K562 (cell line): ENCODE measurements at regions not wholly inside any gene's neighbourhood (a gene's known extent, or its start where the extent isn't known, plus 50 kb on each side); places are given as distances from the start of the nearest gene placed in this dataset.

ENCODE experiments used
- ATAC-seq: fragments of 200-7000 bp; cut with Tn5 transposase; 3 replicates; pipeline ENCODE4 v1.9.1; 2020; ENCODE audit warnings: moderate library complexity
- BruUV-seq: library from RNA; stranded (reverse); fragments of 400-500 nt; replicated peaks from 2 replicates; lab custom pipeline; 2021; lab: Mats Ljungman, UMichigan
- CTCF ChIA-PET: fragments of 300-600 bp; formaldehyde crosslinking; extraction: SDS; loops from one replicate; lab custom pipeline; 2021; ENCODE audit warnings: low intra/inter-chr PET ratio; lab: Yijun Ruan, JAX
- POLR2A ChIA-PET: fragments of 300-600, 350-650 bp; sonication (Branson Sonifier 250); formaldehyde crosslinking; extraction: SDS; loops from one replicate; lab custom pipeline; 2021; ENCODE audit warnings: antibody characterized with exemption, inconsistent platforms; lab: Yijun Ruan, JAX
- DNase-seq, 4 experiments: peaks; one replicate each; pipeline versions ENCODE4 v3.0.0 to v3.0.0-alpha.2; 2011 to 2018; ENCODE audit warnings: low spot score in 3 of 4, mixed read lengths in 3 of 4; ENCODE audit errors: extremely low read depth in 1 of 4
- FAIRE-seq: peaks from 2 replicates; lab custom pipeline; 2011; peaks lifted over from hg19 to GRCh38; lab: Jason Lieb, UNC
- H2AFZ ChIP-seq: 2 replicates; pipeline ENCODE4 v1.6.0; 2011; ENCODE audit warnings: low read depth, low read length, control low read depth, inconsistent platforms
- H3K27ac ChIP-seq: fragments of 200-600 bp; 3 replicates; pipeline ENCODE4 v1.8.0; 2011; ENCODE audit warnings: low read depth, mild to moderate bottlenecking, control low read depth, inconsistent platforms, low read length, moderate library complexity, mixed read lengths; ENCODE audit errors: extremely low read depth
- H3K27me3 ChIP-seq, 2 experiments: fragments of 300-600 bp in 1 of 2; 2 replicates in 1 of 2; 3 replicates in 1 of 2; pipeline versions ENCODE4 v1.6.0 to v1.8.0; 2011; ENCODE audit warnings: inconsistent platforms in 2 of 2, low read length in 2 of 2, mild to moderate bottlenecking in 1 of 2, mixed read lengths in 1 of 2, moderate library complexity in 1 of 2; ENCODE audit not compliant: control insufficient read depth in 2 of 2, insufficient read depth in 2 of 2
- H3K36me3 ChIP-seq: fragments of 300-600 bp; 3 replicates; pipeline ENCODE4 v1.8.0; 2011; ENCODE audit warnings: mild to moderate bottlenecking, low read length, inconsistent platforms; ENCODE audit not compliant: control insufficient read depth, insufficient read depth
- H3K4me1 ChIP-seq, 2 experiments: fragments of 200-600 bp in 1 of 2; replicated peaks in 1 of 2; 2 replicates in 1 of 2; 3 replicates in 1 of 2; pipeline versions ENCODE4 v1.5.1 to v1.8.0; 2011; ENCODE audit warnings: inconsistent platforms in 2 of 2, low read length in 2 of 2, mild to moderate bottlenecking in 1 of 2, mixed read lengths in 1 of 2, moderate library complexity in 1 of 2; ENCODE audit not compliant: control insufficient read depth in 2 of 2, insufficient read depth in 2 of 2
- H3K4me2 ChIP-seq: 2 replicates; pipeline ENCODE4 v1.6.1; 2011; ENCODE audit warnings: low read length, control low read depth, inconsistent platforms, mixed read lengths; ENCODE audit not compliant: insufficient read depth
- H3K4me3 ChIP-seq: fragments of 200-600 bp; sonication (generic), shearing (Covaris generic); 2 replicates; pipeline ENCODE4 v1.5.1; 2016; ENCODE audit warnings: control low read depth, inconsistent platforms
- H3K79me2 ChIP-seq: fragments of 200-600 bp; 3 replicates; pipeline ENCODE4 v1.8.0; 2011; ENCODE audit warnings: low read length, inconsistent platforms; ENCODE audit not compliant: control insufficient read depth, insufficient read depth
- H3K9ac ChIP-seq, 2 experiments: 2 replicates each; pipeline versions ENCODE4 v1.6.0 to v1.6.1; 2011; ENCODE audit warnings: low read depth in 2 of 2, low read length in 2 of 2, control low read depth in 1 of 2, inconsistent platforms in 1 of 2, mild to moderate bottlenecking in 1 of 2, mixed read lengths in 1 of 2; ENCODE audit not compliant: insufficient read depth in 1 of 2
- H3K9me1 ChIP-seq: one replicate; pipeline ENCODE4 v1.6.0; 2011; ENCODE audit warnings: inconsistent platforms, mild to moderate bottlenecking, low read length, moderate library complexity; ENCODE audit not compliant: control insufficient read depth, insufficient read depth
- H3K9me3 ChIP-seq: replicated peaks from 2 replicates; pipeline ENCODE4 v1.5.1; 2011; ENCODE audit warnings: low read depth, low read length, inconsistent platforms; ENCODE audit not compliant: control insufficient read depth, insufficient read depth
- H4K20me1 ChIP-seq: replicated peaks from 2 replicates; pipeline ENCODE4 v1.6.1; 2011; ENCODE audit warnings: low read length, inconsistent platforms, mixed read lengths; ENCODE audit not compliant: control insufficient read depth, insufficient read depth
- CBFA2T2 ChIP-seq: fragments of 450-650 bp; conservative IDR thresholded peaks from 2 replicates; pipeline ENCODE4 v1.6.1; 2017; ENCODE audit warnings: mild to moderate bottlenecking
- FUS ChIP-seq: fragments of 200-400 bp; formaldehyde crosslinking; optimal IDR thresholded peaks from 2 replicates; pipeline ENCODE3; 2017; ENCODE audit warnings: low read depth, low read length
- IRF2 ChIP-seq: sonication (generic); formaldehyde crosslinking; IDR thresholded peaks from 2 replicates; pipeline ENCODE4 v1.8.1; 2022; ENCODE audit warnings: mild to moderate bottlenecking, missing genetic modification reagents
- NEUROD1 ChIP-seq: fragments of 150-350 bp; IDR thresholded peaks from 2 replicates; pipeline ENCODE4 v1.6.1; 2014; ENCODE audit warnings: borderline replicate concordance, low read length, low read depth; ENCODE audit not compliant: partially characterized antibody
- RAD51 ChIP-seq: fragments of 450-650 bp; IDR thresholded peaks from 2 replicates; pipeline ENCODE4 v1.7.1; 2016; ENCODE audit warnings: low read depth, mild to moderate bottlenecking, borderline replicate concordance
- ZFPM2 ChIP-seq: fragments of 250-450 bp; sonication (Bioruptor Pico); IDR thresholded peaks from 2 replicates; pipeline ENCODE4 v1.5.1; 2022; ENCODE audit warnings: mild to moderate bottlenecking
- ZNF785 ChIP-seq: fragments of 250-450 bp; sonication (Bioruptor Pico); IDR thresholded peaks from 2 replicates; pipeline ENCODE4 v1.4.0; 2020; ENCODE audit warnings: mild to moderate bottlenecking
- WGBS: fragments of 100-300 bp; shearing (Covaris generic); methylation state at CpG from one replicate; pipeline ENCODE4 v1.1.6; 2016; ENCODE audit warnings: low coverage, mixed read lengths; ENCODE audit not compliant: insufficient coverage; ENCODE audit errors: missing lambda C conversion rate; 5-methylcytosine and 5-hydroxymethylcytosine counted together
- in situ Hi-C: fragments of 300-500 bp; cut with MboI; formaldehyde crosslinking; loops from 4 replicates; pipeline ENCODE4 v1.15.0; 2018; ENCODE audit warnings: inconsistent platforms, mixed read lengths
- intact Hi-C: fragments of 100-400 bp; cut with micrococcal nuclease; formaldehyde crosslinking; loops from 2 replicates; pipeline ENCODE4 v1.14.2; 2022
- TF ChIP-seq, protein P1 (sequence below): fragments of 450-650 bp; formaldehyde crosslinking; IDR thresholded peaks from 2 replicates; pipeline ENCODE4 v1.4.0; 2020; ENCODE audit warnings: mild to moderate bottlenecking, mixed read lengths

DNA sequence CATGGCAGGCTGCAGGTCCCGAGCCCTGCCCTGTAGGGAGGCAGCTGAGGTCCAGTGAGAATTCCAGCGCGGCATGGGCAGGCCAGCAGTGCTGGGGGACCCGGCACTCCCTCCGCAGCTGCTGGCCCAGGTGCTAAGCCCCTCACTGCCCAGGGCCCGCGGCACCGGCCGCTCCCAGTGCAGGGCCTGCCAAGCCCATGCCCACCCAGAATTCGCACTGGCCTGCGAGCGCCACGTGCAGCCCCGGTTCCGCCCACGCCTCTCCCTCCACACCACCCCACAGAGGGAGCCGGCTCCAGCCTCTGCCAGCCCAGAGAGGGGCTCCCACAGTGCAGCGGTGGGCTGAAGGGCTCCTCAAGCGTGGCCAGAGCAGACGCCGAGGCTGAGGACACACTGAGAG is 158.5 kb upstream of the ACVR2A start:
- H3K79me2 ChIP-seq, result no peaks in the 10 kb centered on the region
- POLR2A ChIA-PET, result interaction anchor here (0.6 kb wide), 1 partner anchor 51 kb away, joined by 3 read pairs; no protein-coding TSS in a partner anchor
- no peak for FAIRE-seq
- TF ChIP-seq NEUROD1 (no peak), IRF2 (CRISPR knock-in tag) (no peak), ZFPM2 (CRISPR knock-in tag) (no peak), ZNF785 (no peak)
- TF ChIP-seq, all 486 proteins: peak for 0
- Histone ChIP-seq H4K20me1 (no peaks in the 10 kb centered on the region), H3K4me2 (no peak overlapping the region), H3K4me1 (no peaks in the 10 kb centered on the region), H3K27ac (no peak overlapping the region), H3K9me3 (no peaks in the 10 kb centered on the region), H3K36me3 (no peaks in the 10 kb centered on the region), H3K9ac (no peak overlapping the region), H3K9me1 (no peaks in the 10 kb centered on the region), H2AFZ (no peak overlapping the region), H3K27me3 (no peaks in the 10 kb centered on the region), H3K4me3 (no peak overlapping the region)
- intact Hi-C loops (no loop called here), in situ Hi-C loops (no loop called here)
- no peak for DNase-seq
- no peak for ATAC-seq
- BruUV-seq, result no TSS peak
- WGBS, result 2% methylated on average over 21 of the region's 21 CpGs
- CTCF ChIA-PET, result no interaction called here

DNA sequence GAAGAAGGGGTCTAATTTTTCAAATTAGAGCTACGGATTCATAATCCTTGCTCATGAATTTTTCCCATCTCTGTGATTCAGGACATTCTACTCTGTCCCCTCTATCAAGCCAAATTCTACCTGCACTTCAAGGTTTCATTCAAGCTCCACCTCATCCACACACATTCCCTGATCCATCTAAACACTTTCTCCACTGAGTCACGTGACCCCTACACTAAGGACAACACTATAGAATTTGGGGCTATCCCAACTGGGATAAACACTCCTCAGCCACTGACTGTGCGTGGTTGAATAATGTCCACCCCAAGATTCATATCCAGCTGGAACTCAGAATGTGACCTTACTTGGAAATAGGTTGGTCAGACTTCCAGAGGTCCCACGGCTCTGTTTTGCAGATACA is 159.9 kb upstream of the ACVR2A start:
- Histone ChIP-seq H3K4me1 (no peaks in the 10 kb centered on the region), H3K4me2 (no peak overlapping the region), H3K27me3 (no peaks in the 10 kb centered on the region), H4K20me1 (no peaks in the 10 kb centered on the region), H3K4me3 (no peak overlapping the region), H3K9me3 (no peaks in the 10 kb centered on the region), H3K9me1 (no peaks in the 10 kb centered on the region), H3K79me2 (no peaks in the 10 kb centered on the region), H3K9ac (no peak overlapping the region), H2AFZ (no peak overlapping the region), H3K27ac (no peak overlapping the region), H3K36me3 (no peaks in the 10 kb centered on the region)
- ChIA-PET POLR2A (no interaction called here), CTCF (no interaction called here)
- in situ Hi-C loops (no loop called here), intact Hi-C loops (no loop called here)
- peak; percentile 23; the same call in 1 of the 2 replicates for TF ChIP-seq CBFA2T2
- TF ChIP-seq FUS, result no peak
- TF ChIP-seq, protein P1, sequence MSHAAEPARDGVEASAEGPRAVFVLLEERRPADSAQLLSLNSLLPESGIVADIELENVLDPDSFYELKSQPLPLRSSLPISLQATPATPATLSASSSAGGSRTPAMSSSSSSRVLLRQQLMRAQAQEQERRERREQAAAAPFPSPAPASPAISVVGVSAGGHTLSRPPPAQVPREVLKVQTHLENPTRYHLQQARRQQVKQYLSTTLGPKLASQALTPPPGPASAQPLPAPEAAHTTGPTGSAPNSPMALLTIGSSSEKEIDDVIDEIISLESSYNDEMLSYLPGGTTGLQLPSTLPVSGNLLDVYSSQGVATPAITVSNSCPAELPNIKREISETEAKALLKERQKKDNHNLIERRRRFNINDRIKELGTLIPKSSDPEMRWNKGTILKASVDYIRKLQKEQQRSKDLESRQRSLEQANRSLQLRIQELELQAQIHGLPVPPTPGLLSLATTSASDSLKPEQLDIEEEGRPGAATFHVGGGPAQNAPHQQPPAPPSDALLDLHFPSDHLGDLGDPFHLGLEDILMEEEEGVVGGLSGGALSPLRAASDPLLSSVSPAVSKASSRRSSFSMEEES (CRISPR knock-in tag), result peak; percentile 89
- peak; percentile 39; the same call in 1 of the 2 replicates for TF ChIP-seq RAD51
- DNase-seq (no peak), ATAC-seq (no peak), FAIRE-seq (no peak)
- WGBS, result under 1% methylated on average over 4 of the region's 4 CpGs
- no TSS peak for BruUV-seq
